GM18517 (cell line): ENCODE measurements at regions not wholly inside any gene's neighbourhood (a gene's known extent, or its start where the extent isn't known, plus 50 kb on each side); places are given as distances from the start of the nearest gene placed in this dataset.

Experiments
- ATAC-seq: cut with Tn5 transposase; IDR thresholded peaks from one replicate; pipeline ENCODE4 v1.9.1; 2021; ENCODE audit warnings: mild to moderate bottlenecking, moderate library complexity; ENCODE audit not compliant: unreplicated experiment

- ATAC-seq = no peak
These were observed 67.6 kb downstream of the HTR1A start for GRCh38 chr5:63894690-63895089.

GRCh38 chr5:63878788-63879187 is 83.5 kb downstream of the HTR1A start:
- ATAC-seq = no peak

- no peak for ATAC-seq
These were observed 84.3 kb downstream of the HTR1A start for GRCh38 chr5:63877961-63878360.

GRCh38 chr5:63860379-63860778 is 101.9 kb downstream of the HTR1A start:
- no peak for ATAC-seq

GRCh38 chr5:63854076-63854475 is 108.2 kb downstream of the HTR1A start:
- ATAC-seq = no peak

DNA sequence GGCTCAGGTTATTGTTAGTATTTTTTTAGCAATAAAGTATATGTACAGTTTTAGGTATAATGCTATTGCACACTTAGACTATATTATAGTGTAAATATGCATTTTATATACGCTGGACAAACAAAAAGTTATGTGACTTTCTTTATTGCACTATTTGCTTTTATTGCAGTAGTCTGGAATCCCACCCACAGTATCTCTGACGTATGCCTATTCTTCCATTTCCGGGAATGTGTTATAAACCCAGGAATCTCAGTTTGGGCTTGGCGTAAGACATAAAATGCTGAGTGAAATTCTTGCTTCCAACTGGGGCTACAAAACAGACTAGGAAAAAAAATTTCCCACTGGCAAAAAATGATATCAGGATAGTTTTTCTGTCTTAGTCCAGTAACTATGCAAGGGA is 119.1 kb downstream of the HTR1A start:
- no peak for ATAC-seq

- ATAC-seq = no peak
These were observed 124.8 kb downstream of the HTR1A start for GRCh38 chr5:63837437-63837836.

GRCh38 chr5:63831381-63831780 is 130.9 kb downstream of the HTR1A start:
- no peak for ATAC-seq

DNA sequence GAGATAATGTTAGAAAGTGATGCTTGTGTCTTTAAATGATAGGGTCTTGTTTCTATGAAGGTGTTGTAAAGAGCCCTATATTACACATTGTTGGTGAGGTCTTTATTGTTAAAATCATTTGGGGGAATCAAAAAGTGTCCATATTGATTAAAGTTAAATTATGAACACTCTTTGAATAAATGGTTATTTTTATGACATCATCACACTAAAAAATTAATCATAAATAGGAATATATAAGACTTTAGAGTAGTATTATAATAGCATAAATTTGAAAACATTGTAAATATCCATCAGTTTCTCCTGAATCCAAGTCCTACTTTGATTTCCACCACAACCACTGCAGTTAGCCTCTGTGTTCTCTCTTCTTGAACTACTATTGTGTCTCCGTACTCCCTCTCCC is 136.3 kb downstream of the HTR1A start:
- ATAC-seq = no peak

- ATAC-seq = no peak
These were observed 138.7 kb downstream of the HTR1A start for GRCh38 chr5:63823583-63823982.

DNA sequence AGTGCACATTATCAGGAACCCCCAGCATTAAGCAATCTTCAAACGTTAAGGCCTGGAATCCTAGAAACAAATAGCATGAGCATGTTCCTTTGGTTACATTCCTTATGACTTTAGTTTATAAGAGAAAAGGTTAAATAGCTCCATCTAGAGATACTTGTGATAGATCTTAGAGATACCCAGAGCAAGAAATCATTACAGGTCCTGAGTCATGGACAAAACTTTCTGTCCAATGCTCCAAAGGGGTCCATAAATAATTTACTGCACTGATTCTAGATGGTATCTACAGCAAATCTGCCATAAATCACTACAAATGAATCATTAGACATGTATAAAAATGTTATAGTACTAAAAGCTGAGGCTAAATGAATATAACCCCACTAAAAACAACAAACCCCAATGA is 139.6 kb downstream of the HTR1A start:
- ATAC-seq = no peak

DNA sequence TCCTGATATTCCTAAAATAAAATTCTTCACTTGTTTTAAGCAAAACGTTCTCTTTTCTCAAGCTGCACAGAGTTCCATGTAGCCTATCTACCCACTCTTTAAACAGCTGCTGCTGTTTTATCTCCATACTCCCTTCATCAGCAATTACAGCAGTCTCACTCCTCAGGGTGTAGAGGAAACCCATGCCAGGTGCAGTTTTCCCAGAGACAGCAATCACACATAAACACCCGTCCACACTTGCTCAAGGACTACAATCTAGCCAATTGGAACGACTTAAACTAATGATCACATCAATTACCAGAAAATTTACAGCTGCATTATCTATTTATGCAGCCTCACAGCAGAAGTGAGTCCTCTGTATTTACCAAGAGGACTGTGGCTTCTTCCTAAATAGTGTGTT is 141.7 kb downstream of the HTR1A start:
- ATAC-seq = no peak

DNA sequence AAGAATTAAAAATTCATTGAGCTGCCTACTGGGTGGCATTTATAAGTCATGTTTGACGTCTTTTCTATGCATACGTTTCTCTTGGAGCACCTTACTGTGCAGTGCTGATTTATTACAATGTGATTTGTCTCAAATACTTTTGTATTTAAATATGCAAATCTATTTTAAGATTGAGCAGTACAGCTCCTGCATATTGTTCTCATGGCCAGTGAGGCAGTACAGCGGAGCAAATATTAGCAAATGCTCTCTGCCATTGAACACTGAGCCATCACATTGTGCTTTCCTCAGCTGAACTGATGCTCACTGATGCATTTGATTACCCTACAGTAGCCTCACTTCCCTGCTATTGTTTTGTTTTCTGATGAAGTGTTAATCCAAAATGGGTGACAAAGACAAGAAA is 149.6 kb downstream of the HTR1A start:
- no peak for ATAC-seq

GRCh38 chr5:63811961-63812360 is 150.3 kb downstream of the HTR1A start:
- no peak for ATAC-seq

DNA sequence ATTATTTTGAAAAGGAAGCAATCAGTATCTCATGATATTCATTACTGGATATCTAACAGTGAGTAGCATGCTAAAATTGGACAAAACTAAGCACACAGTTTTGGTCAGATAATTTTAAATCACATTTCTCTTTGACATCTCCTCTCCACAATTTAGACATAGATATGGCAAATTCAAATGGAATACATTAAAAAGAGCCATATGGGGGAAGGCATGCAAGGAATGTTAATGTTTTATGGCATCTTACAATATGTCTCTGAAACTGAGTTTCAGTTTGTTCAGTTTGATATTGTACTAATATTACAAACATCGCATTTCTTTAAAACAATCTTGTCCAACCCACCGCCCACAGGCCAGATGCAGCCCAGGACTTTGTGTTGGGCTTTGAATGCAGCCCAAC is 151.0 kb downstream of the HTR1A start:
- ATAC-seq = no peak

- no peak for ATAC-seq
These were observed 157.1 kb downstream of the HTR1A start for GRCh38 chr5:63805151-63805550.

DNA sequence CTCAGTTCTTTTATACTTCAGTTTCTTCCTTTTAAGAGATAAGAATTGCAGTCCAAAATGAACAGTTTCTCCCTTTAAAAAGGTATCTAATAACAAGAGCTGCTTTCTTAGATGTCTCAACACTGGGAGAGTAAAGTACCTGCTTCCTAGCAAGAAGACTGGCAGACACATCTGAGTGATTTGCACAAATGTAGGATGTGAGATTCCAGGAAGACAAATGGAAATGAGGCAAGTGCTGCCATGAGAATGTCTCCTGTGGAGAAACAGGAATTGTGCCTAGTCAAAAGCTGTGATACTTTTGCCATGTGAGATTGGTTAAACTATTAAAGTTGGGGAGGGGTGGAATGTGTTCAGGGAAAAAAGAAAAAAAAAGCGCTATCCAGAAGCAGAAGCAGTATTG is 159.1 kb downstream of the HTR1A start:
- ATAC-seq = no peak

DNA sequence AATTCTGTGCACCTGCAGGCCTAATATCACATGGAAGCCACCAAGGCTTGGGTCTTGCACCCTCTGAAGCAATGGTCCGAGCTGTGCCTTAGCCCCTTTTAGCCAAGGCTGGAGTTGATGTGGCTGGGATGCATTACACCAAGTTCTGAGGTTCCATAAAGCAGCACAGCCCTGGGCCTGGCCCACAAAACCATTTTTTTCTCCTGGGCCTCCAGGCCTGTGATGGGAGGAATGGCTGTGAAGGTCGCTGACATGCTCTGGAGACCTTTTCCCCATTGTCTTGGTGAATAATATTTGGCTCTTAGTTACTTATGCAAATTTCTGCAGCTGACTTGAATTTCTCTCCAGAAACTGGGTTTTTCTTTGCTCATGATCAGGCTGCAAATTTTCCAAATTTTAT is 167.3 kb downstream of the HTR1A start:
- ATAC-seq = no peak

DNA sequence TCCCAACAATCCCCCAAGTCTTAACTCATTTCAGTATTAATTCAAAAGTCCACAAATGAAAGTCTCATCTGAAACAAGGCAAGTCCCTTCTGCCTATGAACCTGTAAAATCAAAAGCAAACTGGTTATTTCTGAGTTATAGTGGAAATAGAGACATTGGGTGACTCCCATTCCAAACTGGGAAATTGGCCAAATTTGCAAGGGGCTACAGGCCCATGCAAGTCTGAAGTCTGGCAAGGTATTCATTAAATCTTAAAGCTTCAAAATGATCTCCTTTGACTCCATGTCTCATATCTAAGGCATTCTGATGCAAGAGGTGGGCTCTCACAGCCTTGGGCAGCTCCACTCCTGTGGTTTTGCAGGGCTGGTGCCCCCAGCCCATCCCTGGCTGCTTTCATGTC is 167.9 kb downstream of the HTR1A start:
- ATAC-seq = no peak

GRCh38 chr5:63774939-63775338 is 187.3 kb downstream of the HTR1A start:
- ATAC-seq = peak; percentile 78

DNA sequence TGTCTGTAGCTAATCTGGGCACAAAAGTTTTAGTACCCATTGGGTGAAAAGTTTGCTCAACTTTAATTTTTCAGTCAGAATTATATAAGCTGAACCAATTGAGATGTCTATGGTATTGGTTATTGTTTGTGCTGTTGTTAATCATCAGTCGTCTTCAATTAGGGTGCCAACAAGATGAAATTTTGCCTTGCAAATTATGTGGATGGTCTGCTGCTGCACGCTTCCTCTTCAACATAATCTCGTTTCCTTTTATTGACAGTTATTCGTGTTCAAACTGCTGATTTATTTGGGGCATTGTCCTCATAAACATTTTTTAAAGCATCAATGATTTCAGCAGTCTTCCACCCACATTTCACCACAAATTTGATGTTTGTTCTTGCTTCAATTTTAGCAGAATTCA is 194.0 kb downstream of the HTR1A start:
- ATAC-seq = no peak

GRCh38 chr5:63760965-63761364 is 201.3 kb downstream of the HTR1A start:
- ATAC-seq = no peak

GRCh38 chr5:63743096-63743798 is 219.0 kb downstream of the HTR1A start:
- peak; percentile 67 for ATAC-seq
